ENCODE measurements at regions not wholly inside any gene's neighbourhood (a gene's known extent, or its start where the extent isn't known, plus 50 kb on each side); places are given as distances from the start of the nearest gene placed in this dataset.

- TF ChIP-seq, protein P1, sequence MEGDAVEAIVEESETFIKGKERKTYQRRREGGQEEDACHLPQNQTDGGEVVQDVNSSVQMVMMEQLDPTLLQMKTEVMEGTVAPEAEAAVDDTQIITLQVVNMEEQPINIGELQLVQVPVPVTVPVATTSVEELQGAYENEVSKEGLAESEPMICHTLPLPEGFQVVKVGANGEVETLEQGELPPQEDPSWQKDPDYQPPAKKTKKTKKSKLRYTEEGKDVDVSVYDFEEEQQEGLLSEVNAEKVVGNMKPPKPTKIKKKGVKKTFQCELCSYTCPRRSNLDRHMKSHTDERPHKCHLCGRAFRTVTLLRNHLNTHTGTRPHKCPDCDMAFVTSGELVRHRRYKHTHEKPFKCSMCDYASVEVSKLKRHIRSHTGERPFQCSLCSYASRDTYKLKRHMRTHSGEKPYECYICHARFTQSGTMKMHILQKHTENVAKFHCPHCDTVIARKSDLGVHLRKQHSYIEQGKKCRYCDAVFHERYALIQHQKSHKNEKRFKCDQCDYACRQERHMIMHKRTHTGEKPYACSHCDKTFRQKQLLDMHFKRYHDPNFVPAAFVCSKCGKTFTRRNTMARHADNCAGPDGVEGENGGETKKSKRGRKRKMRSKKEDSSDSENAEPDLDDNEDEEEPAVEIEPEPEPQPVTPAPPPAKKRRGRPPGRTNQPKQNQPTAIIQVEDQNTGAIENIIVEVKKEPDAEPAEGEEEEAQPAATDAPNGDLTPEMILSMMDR (IDR thresholded peaks at IDR 0.05; ENCODE audit: low read depth, low read length), result no peak
- TF ChIP-seq EZH2phosphoT487 (IDR thresholded peaks at IDR 0.05; ENCODE audit: low read depth), result no peak
These were observed 168.0 kb downstream of the TNFSF13B start for GRCh38 chr13:108437496-108437895.

Measured in OCI-LY3 (cell line).